Panc1 (cell line): ENCODE measurements at regions not wholly inside any gene's neighbourhood (a gene's known extent, or its start where the extent isn't known, plus 50 kb on each side); places are given as distances from the start of the nearest gene placed in this dataset.

ENCODE experiments used
- ATAC-seq: fragments of 200-7000 bp; cut with Tn5 transposase; 2 replicates; pipeline ENCODE4 v1.9.1; 2020; ENCODE audit warnings: mild to moderate bottlenecking, moderate library complexity
- BruUV-seq: library from RNA; stranded (reverse); fragments of 400-500 nt; replicated peaks from 2 replicates; lab custom pipeline; 2021; lab: Mats Ljungman, UMichigan
- CTCF ChIA-PET: fragments of 300-600 bp; sonication (Branson Sonifier 250); formaldehyde crosslinking; loops from one replicate; lab custom pipeline; 2022; ENCODE audit warnings: antibody characterized with exemption; lab: Charles Lee
- POLR2A ChIA-PET: fragments of 300-600 bp; sonication (Branson Sonifier 250); formaldehyde crosslinking; loops from one replicate; lab custom pipeline; 2022; ENCODE audit warnings: antibody characterized with exemption; lab: Charles Lee
- DNase-seq: peaks from one replicate; pipeline ENCODE4 v3.0.0-alpha.2; 2010; ENCODE audit warnings: low read depth, low spot score
- H3K27ac ChIP-seq: 2 replicates; pipeline ENCODE4 v1.5.1; 2011; ENCODE audit warnings: mild to moderate bottlenecking, low read length, inconsistent platforms
- H3K27me3 ChIP-seq: fragments of 200-500 bp; sonication (Bioruptor generic); 2 replicates; pipeline ENCODE4 v1.6.0; 2014; ENCODE audit warnings: low read length, inconsistent platforms; ENCODE audit not compliant: control insufficient read depth, insufficient read depth
- H3K36me3 ChIP-seq: fragments of 200-500 bp; sonication (Bioruptor generic); 2 replicates; pipeline ENCODE4 v1.5.1; 2014; ENCODE audit warnings: inconsistent platforms, mild to moderate bottlenecking, low read length, moderate library complexity; ENCODE audit not compliant: control insufficient read depth, insufficient read depth
- H3K4me1 ChIP-seq: 2 replicates; pipeline ENCODE4 v1.5.1; 2011; ENCODE audit warnings: inconsistent platforms, mild to moderate bottlenecking, low read length, moderate library complexity; ENCODE audit not compliant: control insufficient read depth, insufficient read depth
- H3K4me3 ChIP-seq, 2 experiments: 2 replicates each; pipeline ENCODE4 v1.5.1; 2011 to 2012; ENCODE audit warnings: low read depth in 2 of 2, low read length in 2 of 2, mild to moderate bottlenecking in 2 of 2, inconsistent platforms in 1 of 2, moderate library complexity in 1 of 2
- H3K9me3 ChIP-seq: fragments of 200-500 bp; sonication (Bioruptor generic); 2 replicates; pipeline ENCODE4 v1.5.1; 2014; ENCODE audit warnings: low read depth, mild to moderate bottlenecking, inconsistent platforms, low read length, moderate library complexity; ENCODE audit not compliant: control insufficient read depth, insufficient read depth
- CTCF ChIP-seq: fragments of 450-650 bp; IDR thresholded peaks from 2 replicates; pipeline ENCODE4 v1.5.1; 2017; ENCODE audit warnings: mild to moderate bottlenecking
- POLR2AphosphoS5 ChIP-seq: IDR thresholded peaks from 2 replicates; pipeline ENCODE4 v1.6.1; 2012; ENCODE audit warnings: mild to moderate bottlenecking, low read depth, low read length, moderate library complexity
- REST ChIP-seq, 2 experiments: IDR thresholded peaks; 2 replicates each; pipeline ENCODE4 v1.6.1; 2011 to 2012; ENCODE audit warnings: low read depth in 2 of 2, control low read depth in 1 of 2, low read length in 1 of 2, mild to moderate bottlenecking in 1 of 2, moderate library complexity in 1 of 2; ENCODE audit not compliant: insufficient read depth in 1 of 2
- SIN3A ChIP-seq: IDR thresholded peaks from 2 replicates; pipeline ENCODE4 v1.6.1; 2012; ENCODE audit warnings: low read depth, mild to moderate bottlenecking, low read length, moderate library complexity, borderline replicate concordance; ENCODE audit not compliant: insufficient read depth
- TCF7L2 ChIP-seq: IDR thresholded peaks from 2 replicates; pipeline ENCODE4 v1.6.1; 2011; ENCODE audit warnings: mild to moderate bottlenecking, low read depth, low read length, inconsistent platforms
- in situ Hi-C: cut with HindIII; loops from 2 replicates; pipeline ENCODE4 v1.10.0; 2016; ENCODE audit warnings: low sequenced_read_pairs, low pct_unique_long_range_greater_than_20kb
- intact Hi-C: fragments of 100-400 bp; cut with micrococcal nuclease; formaldehyde crosslinking; loops from one replicate; pipeline ENCODE4 v1.10.0; 2022; ENCODE audit not compliant: unreplicated experiment

- ChIA-PET CTCF (no interaction called here), POLR2A (no interaction called here)
- Histone ChIP-seq H3K4me3 (no peak overlapping the region), H3K9me3 (no peaks in the 10 kb centered on the region), H3K4me1 (no peaks in the 10 kb centered on the region), H3K36me3 (no peaks in the 10 kb centered on the region), H3K27me3 (no peaks in the 10 kb centered on the region), H3K27ac (no peak overlapping the region)
- in situ Hi-C loops (no loop called here), intact Hi-C loops (no loop called here)
- ATAC-seq (no peak), DNase-seq (no peak)
- no peak for TF ChIP-seq POLR2AphosphoS5
- TF ChIP-seq CTCF, result no peak
- no peak for TF ChIP-seq SIN3A
- no peak for TF ChIP-seq REST (IDR thresholded peaks at IDR 0.05; ENCODE audit: insufficient read depth in 1 of 2, low read depth in 2 of 2, low read length in 1 of 2)
- no peak for TF ChIP-seq TCF7L2
- no TSS peak for BruUV-seq
Observed at GRCh38 chrX:9182041-9182440, 148.1 kb upstream of the FAM9B start.

GRCh38 chrX:9183481-9183880 is 149.6 kb upstream of the FAM9B start:
- Histone ChIP-seq H3K36me3 (no peaks in the 10 kb centered on the region), H3K9me3 (no peaks in the 10 kb centered on the region), H3K4me3 (no peak overlapping the region), H3K27me3 (no peaks in the 10 kb centered on the region), H3K27ac (no peak overlapping the region), H3K4me1 (no peaks in the 10 kb centered on the region)
- DNase-seq, result no peak
- no TSS peak for BruUV-seq
- ChIA-PET CTCF (no interaction called here), POLR2A (no interaction called here)
- TF ChIP-seq TCF7L2 (no peak), POLR2AphosphoS5 (no peak), SIN3A (no peak), CTCF (no peak), REST (IDR thresholded peaks at IDR 0.05; ENCODE audit: insufficient read depth in 1 of 2, low read depth in 2 of 2, low read length in 1 of 2) (no peak)
- intact Hi-C loops (no loop called here), in situ Hi-C loops (no loop called here)
- ATAC-seq, result no peak
